Loucy (cell line): ENCODE measurements at regions not wholly inside any gene's neighbourhood (a gene's known extent, or its start where the extent isn't known, plus 50 kb on each side); places are given as distances from the start of the nearest gene placed in this dataset.

ENCODE experiments used
- H2AFZ ChIP-seq: fragments of 200-600 bp; sonication (generic); 2 replicates; pipeline ENCODE4 v1.6.0; 2016; ENCODE audit warnings: antibody characterized with exemption, mild to moderate bottlenecking, low read length, moderate library complexity
- H3F3A ChIP-seq: fragments of 200-600 bp; 2 replicates; pipeline ENCODE4 v1.6.0; 2016; ENCODE audit warnings: antibody characterized with exemption, low read depth, mild to moderate bottlenecking
- H3K27me3 ChIP-seq: fragments of 200-600 bp; sonication (generic); 2 replicates; pipeline ENCODE4 v1.6.1; 2014; ENCODE audit warnings: low read length, mild to moderate bottlenecking; ENCODE audit not compliant: insufficient read depth, poor library complexity, severe bottlenecking
- H3K36me3 ChIP-seq: fragments of 200-600 bp; sonication (generic); 2 replicates; pipeline ENCODE4 v1.6.1; 2016; ENCODE audit warnings: low read length; ENCODE audit not compliant: insufficient read depth
- H3K4me1 ChIP-seq: fragments of 200-600 bp; sonication (generic); 2 replicates; pipeline ENCODE4 v1.5.1; 2014; ENCODE audit warnings: low read length, mild to moderate bottlenecking; ENCODE audit not compliant: insufficient read depth, poor library complexity, severe bottlenecking
- H3K4me2 ChIP-seq: fragments of 200-600 bp; sonication (generic); 2 replicates; pipeline ENCODE4 v1.6.0; 2014; ENCODE audit warnings: antibody characterized with exemption, low read length, low read depth, mild to moderate bottlenecking; ENCODE audit not compliant: poor library complexity, severe bottlenecking
- H3K4me3 ChIP-seq: fragments of 200-600 bp; sonication (generic); 2 replicates; pipeline ENCODE4 v1.5.1; 2014; ENCODE audit warnings: low read length, mild to moderate bottlenecking, mixed read lengths; ENCODE audit not compliant: poor library complexity, severe bottlenecking
- H3K79me2 ChIP-seq: fragments of 200-600 bp; sonication (generic); 2 replicates; pipeline ENCODE4 v1.6.1; 2014; ENCODE audit warnings: low read length; ENCODE audit not compliant: insufficient read depth
- H3K9ac ChIP-seq: fragments of 200-600 bp; sonication (generic); 2 replicates; pipeline ENCODE4 v1.6.0; 2014; ENCODE audit warnings: mild to moderate bottlenecking, low read depth, low read length, moderate library complexity; ENCODE audit not compliant: poor library complexity, severe bottlenecking
- H3K9me2 ChIP-seq: fragments of 200-600 bp; sonication (generic); replicated peaks from 2 replicates; pipeline ENCODE4 v1.6.1; 2016; ENCODE audit warnings: low read depth, low read length, mixed read lengths
- H3K9me3 ChIP-seq: fragments of 200-600 bp; sonication (generic); 2 replicates; pipeline ENCODE4 v1.6.1; 2014; ENCODE audit warnings: mild to moderate bottlenecking, antibody characterized with exemption, low read length, low read depth; ENCODE audit not compliant: insufficient read depth
- H4K20me1 ChIP-seq: fragments of 200-600 bp; sonication (generic); 2 replicates; pipeline ENCODE4 v1.6.0; 2014; ENCODE audit warnings: antibody characterized with exemption, low read length, mild to moderate bottlenecking; ENCODE audit not compliant: insufficient read depth, poor library complexity, severe bottlenecking
- CTCF ChIP-seq: fragments of 200-600 bp; sonication (generic); conservative IDR thresholded peaks from 2 replicates; pipeline ENCODE4 v1.5.1; 2014; ENCODE audit warnings: mild to moderate bottlenecking, antibody characterized with exemption, low read length
- EZH2phosphoT487 ChIP-seq: fragments of 200-600 bp; IDR thresholded peaks from 2 replicates; pipeline ENCODE4 v1.6.1; 2018; ENCODE audit warnings: antibody characterized with exemption, mild to moderate bottlenecking, moderate library complexity, borderline replicate concordance

- Histone ChIP-seq H3K79me2 (no peaks in the 10 kb centered on the region), H3K27me3 (no peaks in the 10 kb centered on the region), H3K4me2 (no peak overlapping the region), H3K9ac (no peak overlapping the region), H3F3A (no peaks in the 10 kb centered on the region), H3K36me3 (no peaks in the 10 kb centered on the region), H3K4me3 (no peak overlapping the region), H4K20me1 (no peaks in the 10 kb centered on the region), H3K4me1 (no peaks in the 10 kb centered on the region), H3K9me2 (no peaks in the 10 kb centered on the region), H3K9me3 (no peaks in the 10 kb centered on the region), H2AFZ (no peak overlapping the region)
- TF ChIP-seq EZH2phosphoT487 (no peak), CTCF (no peak)
These were observed 592.4 kb downstream of the RFPL4B start for GRCh38 chr6:112939563-112939962.

- no peaks in the 10 kb centered on the region for H3K4me1 ChIP-seq
- H3K9me2 ChIP-seq: no peaks in the 10 kb centered on the region
- no peak overlapping the region for H2AFZ ChIP-seq
- H3K79me2 ChIP-seq: no peaks in the 10 kb centered on the region
- no peaks in the 10 kb centered on the region for H3F3A ChIP-seq
- no peak for TF ChIP-seq CTCF
- H3K27me3 ChIP-seq: no peaks in the 10 kb centered on the region
- no peak overlapping the region for H3K9ac ChIP-seq
- no peaks in the 10 kb centered on the region for H3K9me3 ChIP-seq
- no peaks in the 10 kb centered on the region for H4K20me1 ChIP-seq
- H3K4me3 ChIP-seq: no peak overlapping the region
- no peak overlapping the region for H3K4me2 ChIP-seq
- H3K36me3 ChIP-seq: no peaks in the 10 kb centered on the region
These were observed 594.5 kb downstream of the RFPL4B start for GRCh38 chr6:112941613-112942012.

DNA sequence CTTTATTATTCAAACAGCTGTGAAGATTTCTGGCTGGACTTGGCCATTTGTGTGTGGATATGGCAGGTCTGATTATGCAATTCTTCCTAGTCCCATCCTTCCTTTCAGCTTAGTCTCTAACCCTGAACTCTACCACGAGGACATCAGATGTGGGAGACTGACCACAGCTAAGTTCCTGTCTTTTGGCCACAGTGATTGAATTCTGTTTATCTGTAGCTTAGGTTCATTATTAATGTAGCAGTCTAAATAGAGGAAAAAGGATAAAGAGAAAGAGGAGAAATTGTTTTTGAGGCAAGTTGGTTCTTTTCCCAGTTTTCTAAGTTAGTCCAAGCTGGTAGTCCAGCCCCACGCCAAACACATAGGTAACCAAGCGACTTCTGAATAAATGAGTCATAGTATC is 598.9 kb downstream of the RFPL4B start:
- H3K4me2 ChIP-seq: no peak overlapping the region
- no peaks in the 10 kb centered on the region for H3F3A ChIP-seq
- no peaks in the 10 kb centered on the region for H3K27me3 ChIP-seq
- no peak overlapping the region for H3K9ac ChIP-seq
- no peaks in the 10 kb centered on the region for H4K20me1 ChIP-seq
- no peaks in the 10 kb centered on the region for H3K79me2 ChIP-seq
- H3K9me2 ChIP-seq: no peaks in the 10 kb centered on the region
- no peak for TF ChIP-seq CTCF
- no peak for TF ChIP-seq EZH2phosphoT487
- H3K4me1 ChIP-seq: no peaks in the 10 kb centered on the region
- H3K9me3 ChIP-seq: no peaks in the 10 kb centered on the region
- H2AFZ ChIP-seq: no peak overlapping the region
- no peaks in the 10 kb centered on the region for H3K36me3 ChIP-seq
- no peak overlapping the region for H3K4me3 ChIP-seq
